KMS-11 (cell line): ENCODE measurements at regions not wholly inside any gene's neighbourhood (a gene's known extent, or its start where the extent isn't known, plus 50 kb on each side); places are given as distances from the start of the nearest gene placed in this dataset.

ENCODE experiments used
- H2AFZ ChIP-seq: fragments of 200-600 bp; sonication (generic); 2 replicates; pipeline ENCODE4 v1.6.1; 2016; ENCODE audit warnings: antibody characterized with exemption, mixed run types, low read depth
- H3K27ac ChIP-seq: fragments of 200-600 bp; sonication (generic); 2 replicates; pipeline ENCODE4 v1.6.1; 2016; ENCODE audit warnings: mild to moderate bottlenecking, mixed run types
- H3K27me3 ChIP-seq: fragments of 200-600 bp; sonication (generic); 2 replicates; pipeline ENCODE4 v1.6.1; 2017; ENCODE audit warnings: mild to moderate bottlenecking, low read depth, mixed run types, moderate library complexity; ENCODE audit not compliant: insufficient read depth
- H3K36me3 ChIP-seq: fragments of 200-600 bp; sonication (generic); 2 replicates; pipeline ENCODE4 v1.6.1; 2017; ENCODE audit warnings: mild to moderate bottlenecking, mixed run types; ENCODE audit not compliant: insufficient read depth
- H3K4me1 ChIP-seq: fragments of 200-600 bp; sonication (generic); 2 replicates; pipeline ENCODE4 v1.6.1; 2016; ENCODE audit warnings: mild to moderate bottlenecking, low read depth, mixed run types; ENCODE audit not compliant: poor library complexity, severe bottlenecking
- H3K4me2 ChIP-seq: fragments of 200-600 bp; sonication (generic); 2 replicates; pipeline ENCODE4 v1.7.0; 2016; ENCODE audit warnings: mild to moderate bottlenecking, mixed run types
- H3K4me3 ChIP-seq: fragments of 200-600 bp; sonication (generic); IDR thresholded peaks from 2 replicates; pipeline ENCODE4 v1.6.1; 2017; ENCODE audit warnings: low read depth, low read length, mixed read lengths; ENCODE audit not compliant: insufficient read depth
- H3K79me2 ChIP-seq: fragments of 200-600 bp; sonication (generic); 2 replicates; pipeline ENCODE4 v1.6.1; 2016; ENCODE audit warnings: low read depth, mixed run types; ENCODE audit not compliant: insufficient read depth
- H3K9ac ChIP-seq: fragments of 200-600 bp; sonication (generic); 2 replicates; pipeline ENCODE4 v1.6.1; 2016; ENCODE audit warnings: mild to moderate bottlenecking, mixed run types
- H4K20me1 ChIP-seq: fragments of 200-600 bp; sonication (generic); 2 replicates; pipeline ENCODE4 v1.6.1; 2016; ENCODE audit warnings: mild to moderate bottlenecking, mixed run types; ENCODE audit not compliant: insufficient read depth
- CTCF ChIP-seq: fragments of 200-600 bp; sonication (generic); conservative IDR thresholded peaks from 2 replicates; pipeline ENCODE4 v1.6.1; 2017; ENCODE audit warnings: low read depth, mild to moderate bottlenecking, antibody characterized with exemption, low read length, moderate library complexity, mixed read lengths

- Histone ChIP-seq H3K9ac (no peak overlapping the region), H3K79me2 (no peaks in the 10 kb centered on the region), H3K27me3 (no peaks in the 10 kb centered on the region), H4K20me1 (no peaks in the 10 kb centered on the region), H3K4me2 (no peak overlapping the region), H3K4me1 (no peaks in the 10 kb centered on the region), H2AFZ (no peak overlapping the region), H3K36me3 (no peaks in the 10 kb centered on the region), H3K27ac (no peak overlapping the region), H3K4me3 (no peak overlapping the region)
- no peak for TF ChIP-seq CTCF
These were observed 190.9 kb downstream of the MAFB start for GRCh38 chr20:40497899-40498691.

GRCh38 chr20:40495956-40496355, 193.1 kb downstream of the MAFB start:
- no peak for TF ChIP-seq CTCF
- H3K27ac ChIP-seq: no peak overlapping the region
- H4K20me1 ChIP-seq: no peaks in the 10 kb centered on the region
- no peaks in the 10 kb centered on the region for H3K79me2 ChIP-seq
- H3K4me2 ChIP-seq: no peak overlapping the region
- H3K4me1 ChIP-seq: no peaks in the 10 kb centered on the region
- H2AFZ ChIP-seq: no peak overlapping the region
- H3K9ac ChIP-seq: no peak overlapping the region
- no peaks in the 10 kb centered on the region for H3K36me3 ChIP-seq
- H3K27me3 ChIP-seq: no peaks in the 10 kb centered on the region
- no peak overlapping the region for H3K4me3 ChIP-seq

GRCh38 chr20:40494248-40494647, 194.8 kb downstream of the MAFB start:
- no peak for TF ChIP-seq CTCF
- Histone ChIP-seq H3K4me2 (no peak overlapping the region), H3K9ac (no peak overlapping the region), H3K4me1 (no peaks in the 10 kb centered on the region), H2AFZ (no peak overlapping the region), H3K27ac (no peak overlapping the region), H3K79me2 (no peaks in the 10 kb centered on the region), H3K27me3 (no peaks in the 10 kb centered on the region), H3K36me3 (no peaks in the 10 kb centered on the region), H4K20me1 (no peaks in the 10 kb centered on the region), H3K4me3 (no peak overlapping the region)

- H3K27ac ChIP-seq: no peak overlapping the region
- H3K9ac ChIP-seq: no peak overlapping the region
- TF ChIP-seq CTCF: no peak
- no peaks in the 10 kb centered on the region for H4K20me1 ChIP-seq
- H3K36me3 ChIP-seq: no peaks in the 10 kb centered on the region
- H3K4me2 ChIP-seq: no peak overlapping the region
- H2AFZ ChIP-seq: no peak overlapping the region
- H3K27me3 ChIP-seq: no peaks in the 10 kb centered on the region
- H3K79me2 ChIP-seq: no peaks in the 10 kb centered on the region
- H3K4me1 ChIP-seq: no peaks in the 10 kb centered on the region
- no peak overlapping the region for H3K4me3 ChIP-seq
These were observed 195.5 kb downstream of the MAFB start for GRCh38 chr20:40493549-40493948.
